ENCODE measurements at regions not wholly inside any gene's neighbourhood (a gene's known extent, or its start where the extent isn't known, plus 50 kb on each side); places are given as distances from the start of the nearest gene placed in this dataset.

DNA sequence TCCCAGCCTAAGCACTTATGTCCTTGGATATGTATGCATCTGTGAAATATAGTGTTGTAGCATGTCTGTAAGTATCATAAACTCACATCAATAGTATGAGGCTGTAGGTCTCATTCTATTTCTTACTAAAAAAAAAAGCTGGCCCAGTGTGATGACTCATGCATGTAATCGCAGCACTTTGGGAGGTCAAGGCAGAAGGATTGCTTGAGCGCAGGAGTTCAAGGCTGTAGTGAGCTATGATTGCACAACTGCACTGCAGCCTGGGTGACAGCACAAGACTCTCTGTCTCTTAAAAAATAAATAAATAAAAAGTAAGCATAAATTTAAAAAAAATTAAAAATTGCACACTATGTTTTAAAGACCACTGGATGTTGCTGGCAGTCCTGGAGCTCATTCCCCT lies 79.1 kb upstream of the SPATA13 start:
- DNase-seq (ENCODE audit: low read depth), result no peak

DNA sequence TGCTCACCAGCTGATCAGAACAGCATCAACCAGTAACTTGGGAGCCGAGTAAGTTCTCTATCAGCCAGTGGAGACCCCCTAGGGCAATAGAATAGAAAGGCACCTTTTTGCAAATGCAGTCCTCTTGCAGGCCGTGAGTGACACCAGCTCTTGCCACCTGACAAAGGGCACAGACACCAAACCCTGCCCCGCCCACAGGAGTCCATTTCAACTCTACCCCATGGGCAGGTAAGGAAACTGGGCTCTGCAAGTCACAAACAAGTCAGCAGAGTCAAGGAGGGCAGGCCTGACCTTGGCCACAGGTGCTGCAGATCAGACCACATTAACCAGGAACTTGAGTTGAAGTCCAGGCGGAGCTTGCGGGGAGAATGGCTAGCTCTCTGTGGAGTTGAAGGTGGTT lies 77.4 kb upstream of the SPATA13 start:
- no peak for DNase-seq (ENCODE audit: low read depth)

DNA sequence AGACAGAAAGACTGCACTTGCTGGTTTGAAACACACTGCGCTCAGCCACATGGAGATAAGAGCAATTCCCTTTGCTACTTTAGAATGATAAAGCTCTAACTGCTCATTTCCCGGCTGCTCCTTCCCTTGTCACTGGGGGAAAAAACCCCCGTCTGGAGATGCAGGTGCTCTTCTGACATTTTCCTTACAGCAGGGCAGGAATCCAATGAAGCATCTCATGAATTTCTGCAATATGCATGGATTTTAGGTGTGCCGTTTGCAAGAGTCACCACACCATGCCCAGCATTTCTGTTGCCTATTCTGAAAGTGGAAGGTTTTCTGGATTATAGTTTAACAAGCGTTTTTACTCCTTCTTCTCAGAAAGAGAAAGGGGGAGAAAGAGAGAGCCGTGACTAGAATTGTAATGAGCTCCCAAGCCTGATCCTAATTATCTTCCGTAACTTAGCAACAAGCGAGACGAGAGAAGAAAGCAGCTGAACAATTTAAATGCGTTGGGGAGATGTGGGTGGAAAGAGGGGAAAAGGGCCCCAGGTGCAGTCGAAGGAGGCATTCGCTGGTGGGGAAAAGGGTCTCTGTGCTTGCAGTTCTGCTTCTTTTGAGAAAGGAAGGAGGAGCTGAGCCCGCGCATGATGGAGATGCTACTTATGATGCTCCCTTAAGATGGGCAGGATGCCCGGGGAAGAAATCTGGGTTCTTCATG lies 76.6 kb upstream of the SPATA13 start:
- no peak for DNase-seq (ENCODE audit: low read depth)

DNA sequence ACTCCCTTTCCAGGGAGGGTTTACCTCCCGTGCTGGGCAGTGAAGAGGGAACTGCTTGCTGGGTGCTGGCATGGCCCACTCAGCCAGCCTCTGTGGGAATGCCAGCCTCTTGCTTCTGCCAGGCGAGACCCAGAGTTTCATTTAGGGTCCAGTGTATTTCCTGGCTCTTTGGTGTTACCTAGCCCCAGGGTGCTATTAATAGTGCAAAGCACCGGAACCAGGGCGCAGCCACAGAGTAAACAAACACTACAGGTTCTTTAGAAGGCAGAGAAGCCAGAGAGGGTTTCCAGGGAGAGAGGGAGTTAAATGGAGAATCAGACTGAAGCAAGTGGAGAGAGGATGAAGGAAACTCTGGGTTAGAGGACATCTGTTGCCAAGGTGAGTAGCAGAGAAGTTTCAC lies 74.9 kb upstream of the SPATA13 start:
- no peak for DNase-seq (ENCODE audit: low read depth)

DNA sequence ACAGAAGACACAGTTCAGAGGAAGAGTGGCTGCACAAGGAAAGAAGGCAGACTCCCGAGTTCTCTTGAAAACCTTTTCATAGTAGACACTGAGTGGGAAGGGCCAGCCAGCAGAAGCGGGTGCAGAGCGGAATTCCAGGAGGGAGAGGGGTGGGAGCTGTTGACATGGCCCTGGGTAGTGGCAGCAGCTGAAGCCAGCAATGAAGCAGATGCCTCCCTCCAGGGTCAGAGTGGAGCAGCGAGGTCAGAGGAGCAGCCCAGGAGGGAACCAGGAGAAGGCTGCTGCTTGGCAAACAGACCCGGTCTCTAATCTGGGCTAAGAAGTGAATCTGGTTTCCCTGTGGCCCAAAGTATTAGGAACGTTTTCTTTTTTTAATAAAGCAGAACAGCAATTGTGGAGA lies 73.9 kb upstream of the SPATA13 start:
- DNase-seq (ENCODE audit: low read depth), result no peak

DNA sequence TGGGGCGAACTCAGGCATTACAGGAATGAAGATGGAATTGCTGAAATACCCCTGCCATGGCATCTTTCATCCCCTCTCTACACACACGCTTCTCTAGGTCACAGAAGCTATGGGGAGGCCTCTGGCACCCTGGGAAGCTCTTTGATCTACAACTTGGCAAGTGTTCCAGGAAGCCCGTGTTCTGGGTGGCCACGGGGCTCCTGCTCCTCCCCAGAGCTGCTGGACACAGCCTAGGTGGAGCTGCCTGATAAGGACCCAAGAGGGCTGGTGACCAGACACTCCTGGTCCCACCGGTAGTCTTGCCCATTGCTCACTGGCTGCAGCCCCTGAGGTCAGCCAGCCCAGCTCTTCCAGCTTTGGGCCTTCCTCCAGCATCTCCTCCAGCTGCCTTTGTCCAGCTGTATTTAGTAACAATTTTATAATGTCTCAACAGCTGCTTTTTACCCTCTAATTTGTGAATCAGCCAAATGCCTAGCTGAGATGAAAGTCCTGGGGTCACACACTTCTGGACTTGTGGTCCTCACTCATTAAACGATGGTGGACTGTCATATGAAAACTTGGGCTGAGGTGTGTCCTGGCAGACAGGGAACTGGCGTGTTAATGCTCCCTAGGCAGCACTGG lies 72.8 kb upstream of the SPATA13 start:
- no peak for DNase-seq (ENCODE audit: low read depth)

DNA sequence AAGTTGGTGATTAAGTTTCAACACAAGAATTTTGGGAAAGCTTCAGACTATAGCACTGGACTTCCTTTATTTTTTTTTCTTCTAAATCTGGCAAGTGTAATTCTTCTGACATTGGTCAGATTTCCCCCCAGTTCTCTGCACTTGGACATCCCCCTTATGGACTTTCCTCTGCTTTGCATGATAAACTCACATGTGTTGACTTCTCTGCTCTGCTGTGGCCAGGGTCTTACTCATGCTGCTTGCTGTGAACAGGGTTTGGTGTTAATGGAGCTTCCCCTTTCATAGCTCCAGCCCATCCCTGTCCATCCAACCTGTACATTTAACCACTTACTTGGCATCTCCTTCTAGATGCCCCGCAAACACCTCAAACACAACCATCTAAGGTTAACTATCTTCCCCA lies 70.5 kb upstream of the SPATA13 start:
- DNase-seq (ENCODE audit: low read depth), result no peak

DNA sequence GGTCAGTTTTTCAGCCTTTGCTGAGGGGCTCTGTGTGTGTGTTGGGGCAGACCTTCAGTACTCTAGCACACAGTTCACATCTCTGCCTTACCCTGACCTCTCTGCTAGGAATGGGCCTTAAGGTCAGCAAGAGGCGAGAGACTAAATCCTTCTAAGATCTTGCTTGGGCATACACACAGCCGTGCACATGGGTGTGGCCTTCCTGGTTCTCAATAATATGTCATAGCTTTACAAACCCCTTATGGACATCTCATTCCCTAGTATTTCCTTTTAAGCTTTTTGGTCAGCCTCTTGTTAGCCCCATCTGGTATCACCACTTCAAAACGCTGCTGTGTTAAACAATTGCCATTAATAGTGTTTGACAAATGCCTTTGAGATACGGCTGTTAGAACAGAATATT lies 69.4 kb upstream of the SPATA13 start:
- DNase-seq (ENCODE audit: low read depth), result no peak

DNA sequence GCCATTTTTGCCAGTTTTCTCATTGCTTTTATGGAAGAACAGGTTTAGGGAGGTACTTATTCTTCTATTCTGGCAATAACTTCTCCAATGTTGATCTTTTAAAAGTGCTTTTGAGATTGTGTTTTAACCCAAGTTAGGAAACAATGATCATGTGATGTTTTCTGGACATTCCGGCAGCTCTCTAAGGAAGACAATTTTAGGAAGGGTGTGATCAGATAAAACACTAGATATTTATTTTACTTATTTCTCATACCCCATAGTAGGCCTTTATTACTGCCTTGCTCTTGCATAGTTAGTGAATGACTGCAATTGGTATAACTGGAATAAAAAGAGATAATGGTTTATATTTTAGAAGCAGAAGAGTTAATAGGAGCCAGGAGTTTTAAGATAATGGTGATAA lies 68.4 kb upstream of the SPATA13 start:
- DNase-seq (ENCODE audit: low read depth), result no peak

DNA sequence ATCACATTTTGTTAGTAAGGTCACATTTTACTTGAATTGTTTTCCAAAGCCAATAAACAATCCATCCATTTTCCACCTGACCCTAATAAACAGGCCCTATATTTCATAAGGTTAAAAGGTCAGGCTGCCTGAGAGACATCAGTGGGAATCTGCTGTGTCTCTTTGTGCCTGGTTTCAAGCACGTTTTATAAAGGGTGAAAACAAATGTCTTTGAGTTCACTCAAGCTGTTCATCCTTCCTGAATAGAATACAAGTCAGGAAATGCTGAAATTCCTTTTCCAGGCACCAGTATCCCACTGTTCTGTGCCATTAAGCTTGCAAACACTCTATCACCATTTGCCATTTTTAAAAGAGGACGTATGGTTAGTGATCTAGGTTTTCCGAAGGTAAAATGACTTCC lies 67.5 kb upstream of the SPATA13 start:
- DNase-seq (ENCODE audit: low read depth), result no peak

DNA sequence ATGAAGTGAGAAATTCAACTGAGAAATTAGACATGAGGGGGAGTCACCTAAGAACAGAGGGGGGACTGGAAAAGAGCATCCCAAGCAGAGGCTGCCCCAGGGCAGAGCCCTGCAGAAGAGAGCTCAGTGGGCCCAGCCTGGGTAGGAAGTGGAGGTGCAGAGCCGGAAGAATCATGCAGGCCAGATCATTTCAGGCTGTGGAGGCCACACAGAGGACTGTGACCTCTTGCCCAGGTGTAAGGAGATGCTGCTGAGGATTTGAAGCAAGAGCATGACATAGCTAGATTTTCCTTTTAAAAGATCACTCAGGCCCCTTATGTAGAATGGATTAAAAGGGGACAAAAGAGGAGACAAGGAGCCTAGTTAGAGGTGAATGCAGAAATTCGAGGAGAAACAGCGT lies 63.9 kb upstream of the SPATA13 start:
- DNase-seq (ENCODE audit: low read depth), result no peak

DNA sequence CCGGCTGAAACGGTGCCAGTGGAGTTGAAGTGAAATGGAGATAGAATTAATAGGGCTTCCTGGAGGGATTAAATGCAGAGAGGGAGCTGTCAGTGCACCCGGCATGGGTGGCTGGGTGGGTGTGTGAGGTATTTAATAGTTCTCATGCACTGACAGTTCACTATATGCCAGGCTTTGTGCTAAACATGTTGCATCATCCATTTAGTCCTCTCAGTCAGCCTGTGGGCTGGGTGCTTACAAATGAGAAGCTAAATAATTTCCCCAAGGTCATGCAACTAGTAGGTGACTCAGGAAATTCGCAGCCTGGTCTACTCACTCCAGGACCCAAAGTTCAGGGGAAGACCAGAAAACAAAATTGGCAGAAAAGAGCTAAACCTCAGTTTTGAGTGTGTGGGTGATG lies 63.5 kb upstream of the SPATA13 start:
- DNase-seq (ENCODE audit: low read depth), result peak; percentile 15

DNA sequence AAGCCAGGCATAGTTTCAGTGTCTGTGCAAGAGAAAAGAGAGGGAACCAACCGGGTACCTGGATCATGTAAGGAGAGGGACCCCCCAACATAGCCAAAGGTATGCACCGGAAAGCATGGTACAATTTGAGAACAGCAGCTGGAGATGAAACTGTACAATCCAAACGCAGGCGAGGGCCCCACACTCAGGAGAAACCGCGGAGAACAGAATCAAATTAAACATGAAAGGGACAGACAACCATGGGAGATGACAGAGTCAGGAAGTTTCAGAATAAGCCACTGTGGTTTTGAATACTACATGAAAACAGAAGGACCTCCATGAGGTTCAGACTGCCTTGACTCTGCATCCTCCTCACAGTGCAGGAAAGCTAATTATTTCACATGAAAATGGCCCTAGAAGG lies 62.9 kb upstream of the SPATA13 start:
- DNase-seq (ENCODE audit: low read depth), result no peak

DNA sequence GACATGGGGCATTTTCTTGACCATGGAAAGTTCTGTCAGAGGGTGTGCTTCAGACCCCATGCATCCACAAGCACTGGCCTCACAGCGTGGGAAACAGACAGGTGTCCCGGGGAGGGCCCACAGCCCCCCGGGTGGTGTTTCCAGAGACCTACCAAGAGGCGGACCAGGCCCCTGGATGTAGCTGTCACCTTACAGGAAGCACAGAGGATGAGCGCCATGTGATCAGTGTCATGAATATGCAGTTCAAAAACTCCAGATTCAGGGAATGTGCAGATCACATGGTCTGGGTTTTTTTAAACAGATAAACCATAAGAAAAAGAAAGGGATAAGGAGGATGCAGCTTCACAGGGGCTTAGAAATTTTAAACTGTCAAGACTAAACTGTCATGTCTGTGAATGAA lies 61.0 kb upstream of the SPATA13 start:
- DNase-seq (ENCODE audit: low read depth), result no peak

DNA sequence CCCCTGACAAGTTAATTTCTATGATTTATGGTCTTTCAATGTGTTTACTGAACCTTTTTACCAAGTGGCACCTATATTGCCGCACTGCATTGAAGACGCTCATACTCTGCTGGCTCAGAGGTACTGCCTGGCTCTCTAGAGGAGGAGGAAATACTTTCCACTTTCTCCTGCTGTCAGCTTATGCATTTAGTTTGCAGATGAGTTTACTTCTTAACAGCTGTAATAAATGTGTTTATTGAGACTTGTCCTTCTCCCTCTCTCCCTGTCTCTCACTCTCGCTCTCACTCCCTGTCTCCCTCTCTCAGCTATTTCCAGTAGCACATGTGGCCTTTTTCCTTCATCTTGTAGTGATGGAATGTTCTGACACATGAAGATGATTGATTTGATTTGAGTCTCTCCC lies 60.3 kb upstream of the SPATA13 start:
- no peak for DNase-seq (ENCODE audit: low read depth)

DNA sequence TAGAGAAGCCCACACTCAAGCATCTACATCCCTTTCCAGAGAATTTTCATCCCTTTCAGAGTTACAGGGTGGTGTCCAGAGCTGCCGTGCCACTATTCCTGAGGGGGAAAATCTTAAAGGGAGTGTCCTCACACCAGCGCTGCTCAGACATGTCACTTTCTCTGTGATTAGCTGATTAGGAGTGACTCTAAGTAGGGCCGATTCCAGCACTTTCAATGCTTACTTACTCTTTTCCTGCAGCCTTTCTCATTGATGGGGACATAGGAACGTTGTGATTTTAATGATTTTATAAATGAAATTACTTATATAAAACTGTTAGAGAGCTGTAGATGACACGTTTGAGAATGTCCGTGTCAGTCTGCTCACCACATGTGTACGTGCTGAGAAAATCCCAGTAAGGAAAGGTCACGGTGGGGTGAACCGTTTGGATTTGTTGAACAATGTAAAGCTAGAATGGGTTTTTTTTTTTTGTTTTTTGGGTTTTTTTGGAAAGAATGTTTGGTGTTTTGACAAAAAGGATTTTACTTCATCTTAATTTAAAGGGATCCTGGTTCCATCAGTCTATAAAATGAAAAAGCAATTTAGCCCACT lies 56.6 kb upstream of the SPATA13 start:
- DNase-seq (ENCODE audit: low read depth), result no peak

DNA sequence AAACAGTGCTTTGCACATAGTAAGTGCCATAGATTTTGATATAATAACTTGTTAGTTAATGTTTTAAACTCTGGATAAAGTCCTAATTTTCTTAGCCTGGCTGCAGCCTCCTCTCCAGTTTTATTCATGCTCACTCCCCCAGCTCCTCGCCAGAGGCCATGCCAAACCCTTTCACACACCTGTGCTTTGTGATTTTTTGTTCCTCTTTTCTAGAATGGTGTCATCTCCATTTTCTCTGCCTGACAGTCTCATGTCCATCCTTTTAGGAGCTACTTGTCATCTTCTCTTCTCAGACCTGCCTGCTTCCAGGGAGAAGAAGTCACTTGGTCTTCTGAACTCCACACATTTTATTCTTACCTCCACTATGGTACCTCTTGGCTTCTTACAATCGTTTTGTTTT lies 55.8 kb upstream of the SPATA13 start:
- no peak for DNase-seq (ENCODE audit: low read depth)

DNA sequence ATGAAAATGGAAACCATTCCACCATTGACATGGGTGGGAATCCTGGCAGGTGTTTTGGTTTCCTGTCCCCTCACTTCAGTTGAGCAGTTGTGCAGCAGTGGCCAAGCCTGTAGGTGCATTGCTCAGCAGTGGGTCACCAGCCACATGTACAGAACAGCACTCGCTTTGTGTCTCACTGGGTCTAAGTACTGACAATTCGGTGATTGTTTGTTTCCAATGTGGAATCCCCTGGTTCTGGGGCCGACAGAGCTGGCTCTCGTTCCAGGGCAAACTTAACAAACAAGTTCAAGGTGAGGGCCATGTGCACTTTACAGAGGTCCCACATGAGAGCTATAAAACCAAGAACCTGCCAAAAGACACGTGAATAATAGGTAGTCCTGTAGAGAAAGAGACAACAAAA lies 54.1 kb upstream of the SPATA13 start:
- DNase-seq (ENCODE audit: low read depth), result no peak

DNA sequence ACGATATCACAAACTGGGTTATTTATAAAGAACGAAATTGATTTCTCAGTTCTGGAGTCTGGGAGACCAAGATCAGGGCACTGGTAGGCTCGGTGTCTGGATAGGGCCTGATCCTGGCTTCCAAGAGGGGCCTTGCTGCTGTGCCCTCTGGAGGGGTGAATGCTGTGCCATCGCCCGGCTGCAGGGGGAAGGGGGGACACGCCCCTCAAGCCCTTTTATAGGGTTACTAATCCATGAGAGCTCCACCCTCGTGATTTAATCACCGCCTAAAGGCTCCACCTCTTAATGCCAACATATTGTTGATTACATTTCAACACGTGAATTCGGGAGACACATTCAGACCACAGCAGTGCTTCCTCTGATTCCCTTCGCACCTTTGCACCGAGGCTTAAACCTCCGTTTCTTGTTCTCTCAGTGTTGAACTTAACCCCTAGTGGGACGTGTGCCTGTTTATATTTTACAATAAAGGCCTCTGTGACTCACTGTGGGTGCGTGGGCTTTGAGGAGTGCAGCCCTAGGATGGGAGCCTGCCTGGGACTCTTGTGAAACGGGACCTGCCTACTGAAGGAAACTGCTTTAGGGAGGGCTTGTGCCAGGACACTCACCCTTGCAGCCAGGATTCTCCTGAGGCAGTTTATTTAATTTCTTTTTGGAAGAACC lies 52.4 kb upstream of the SPATA13 start:
- DNase-seq (ENCODE audit: low read depth), result no peak

DNA sequence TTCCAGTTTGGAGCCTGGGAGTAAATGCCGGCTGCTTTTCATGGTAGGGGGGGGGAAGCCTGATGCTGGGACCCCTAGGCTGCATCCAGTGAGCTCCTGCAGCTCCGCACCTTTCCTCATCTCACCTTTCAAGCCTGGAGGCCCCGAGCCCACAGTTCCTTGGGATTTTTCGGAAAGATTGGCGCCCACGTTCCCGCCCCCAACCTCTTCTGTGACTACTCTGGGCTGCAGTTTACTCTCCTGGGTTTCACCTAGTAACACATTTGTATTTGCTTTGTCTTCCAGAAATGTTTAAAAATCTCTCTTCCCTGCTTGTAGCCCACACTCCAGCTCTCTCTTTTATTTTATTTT lies 51.9 kb upstream of the SPATA13 start:
- no peak for DNase-seq (ENCODE audit: low read depth)

DNA sequence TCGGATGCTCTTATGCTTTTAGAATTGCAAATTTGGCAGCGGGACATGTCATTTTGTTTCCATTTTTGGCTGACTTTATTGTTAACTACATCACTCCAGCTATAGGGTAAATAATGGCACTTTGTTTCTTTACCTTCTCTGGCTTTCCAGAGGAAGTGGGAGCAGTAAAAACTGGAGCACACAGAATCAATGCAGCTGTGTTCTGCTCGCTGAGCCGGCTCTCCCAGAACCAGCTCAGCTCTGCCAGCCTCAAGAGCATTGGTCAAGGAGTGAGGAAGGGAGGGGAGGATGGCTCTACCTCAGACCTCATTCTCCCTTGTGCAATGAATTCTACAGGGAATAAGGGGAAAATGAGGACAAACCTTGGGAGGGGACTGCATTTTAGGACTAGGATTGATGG lies 50.5 kb upstream of the SPATA13 start:
- DNase-seq (ENCODE audit: low read depth), result no peak

Data from activated T-helper 9 cell treated with anti-CD3 and anti-CD28 coated beads, Interleukin-2, amount 50 U/mL, for 16 hours (primary cell).